NCI-H510A (cell line): ENCODE measurements at regions not wholly inside any gene's neighbourhood (a gene's known extent, or its start where the extent isn't known, plus 50 kb on each side); places are given as distances from the start of the nearest gene placed in this dataset.

Experiments
- DNase-seq: peaks from one replicate; lab custom pipeline; 2025; lab: John Stamatoyannopoulos, UW

GRCh38 chr10:2439983-2440382 lies 627.4 kb upstream of the PFKP start:
- no peak for DNase-seq

- DNase-seq: no peak
Observed at GRCh38 chr10:2439000-2439399, 628.3 kb upstream of the PFKP start.

DNA sequence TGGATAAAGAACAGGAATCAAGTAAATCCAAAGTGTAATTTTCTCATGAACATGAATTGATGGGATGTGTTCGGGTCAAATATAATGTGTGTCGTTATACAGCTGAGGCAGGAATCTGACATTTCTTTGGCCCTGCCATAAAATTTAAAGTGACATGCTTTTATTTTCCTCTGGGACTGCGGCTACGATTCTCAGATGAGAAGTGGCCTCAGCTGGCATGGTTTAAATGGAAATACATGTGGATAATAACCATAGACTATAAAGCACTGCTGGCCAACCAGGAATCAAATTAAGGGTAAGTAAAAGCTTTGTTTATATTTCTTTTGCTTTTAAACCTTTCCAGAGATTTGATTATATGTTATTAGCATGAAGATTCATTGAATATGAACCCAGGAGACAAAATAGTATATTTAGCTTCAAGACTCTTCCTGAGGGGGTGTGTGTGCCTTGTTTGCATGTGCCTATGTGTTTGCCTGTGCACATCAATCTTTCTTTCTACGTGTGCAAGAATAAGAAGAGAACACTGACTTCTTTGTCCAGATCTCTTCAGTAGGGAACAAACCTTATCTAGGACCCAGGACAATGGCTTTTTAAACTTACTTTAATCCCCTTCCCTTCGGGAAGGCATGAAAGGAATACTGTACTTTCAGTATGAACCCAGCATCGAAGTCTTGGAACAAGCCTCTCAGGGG lies 629.0 kb upstream of the PFKP start:
- DNase-seq: no peak

GRCh38 chr10:2436933-2437332 lies 630.4 kb upstream of the PFKP start:
- DNase-seq: no peak

GRCh38 chr10:2431961-2432360 lies 635.4 kb upstream of the PFKP start:
- no peak for DNase-seq

DNA sequence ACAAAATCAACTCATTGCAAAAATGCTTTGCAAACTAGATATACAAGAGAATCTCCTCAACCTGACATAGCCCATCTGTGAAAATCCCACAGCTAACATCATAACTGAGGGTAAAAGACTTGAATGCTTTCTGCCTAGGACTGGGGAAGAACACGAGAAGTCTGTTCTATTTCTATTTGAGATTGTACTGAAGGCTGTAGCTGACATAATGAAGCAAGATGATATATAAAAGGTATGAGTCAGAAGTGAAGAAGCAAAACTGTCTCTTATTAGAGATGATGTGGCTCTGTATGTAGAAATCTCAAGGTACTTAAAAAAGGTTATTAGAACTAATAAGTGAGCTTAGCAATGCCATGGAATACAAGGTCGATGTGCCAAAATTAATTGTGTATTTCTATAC lies 639.9 kb upstream of the PFKP start:
- DNase-seq: no peak

GRCh38 chr10:2425320-2425719 lies 642.0 kb upstream of the PFKP start:
- DNase-seq: no peak

DNA sequence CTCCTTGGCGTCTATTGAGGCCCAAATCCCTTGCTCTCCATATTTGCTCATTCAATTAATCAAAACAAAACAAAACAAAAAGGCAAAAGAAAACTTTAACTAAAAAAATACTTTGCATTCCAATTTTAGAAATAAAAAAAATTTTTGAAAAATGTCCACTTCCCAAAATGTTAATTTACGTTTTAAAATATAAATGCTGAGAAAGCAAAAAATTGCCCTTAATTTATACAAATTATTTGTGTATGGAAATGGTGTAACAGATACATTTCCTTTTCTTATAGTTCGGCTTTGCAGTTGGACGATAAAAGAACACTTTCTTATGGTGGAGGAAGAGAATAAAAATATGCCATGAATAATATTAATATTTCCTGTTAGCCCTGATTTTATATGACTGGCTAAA lies 652.8 kb upstream of the PFKP start:
- DNase-seq: no peak

- no peak for DNase-seq
Observed at GRCh38 chr10:2414039-2414438, 653.3 kb upstream of the PFKP start.

DNA sequence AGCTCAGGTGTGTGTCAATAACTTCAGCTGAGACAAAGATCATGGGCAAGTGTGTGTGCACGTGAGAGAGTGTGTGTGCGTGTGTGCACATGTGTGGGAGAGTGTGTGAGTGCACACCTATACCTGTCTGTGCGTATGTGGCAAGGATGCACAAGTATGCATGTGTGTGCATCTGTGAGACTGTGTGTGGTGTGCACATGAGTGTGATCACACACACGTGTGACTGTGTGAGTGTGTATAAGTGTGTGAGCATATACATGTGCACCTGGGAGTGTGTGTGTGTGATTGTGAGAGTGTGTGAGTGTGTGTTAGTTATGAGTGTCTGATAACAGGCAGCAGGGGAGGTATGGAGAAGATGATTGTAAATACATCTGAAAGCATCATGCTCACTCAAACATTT lies 657.3 kb upstream of the PFKP start:
- no peak for DNase-seq

GRCh38 chr10:2401459-2401858 lies 664.1 kb upstream of the ADARB2 start:
- DNase-seq: no peak

DNA sequence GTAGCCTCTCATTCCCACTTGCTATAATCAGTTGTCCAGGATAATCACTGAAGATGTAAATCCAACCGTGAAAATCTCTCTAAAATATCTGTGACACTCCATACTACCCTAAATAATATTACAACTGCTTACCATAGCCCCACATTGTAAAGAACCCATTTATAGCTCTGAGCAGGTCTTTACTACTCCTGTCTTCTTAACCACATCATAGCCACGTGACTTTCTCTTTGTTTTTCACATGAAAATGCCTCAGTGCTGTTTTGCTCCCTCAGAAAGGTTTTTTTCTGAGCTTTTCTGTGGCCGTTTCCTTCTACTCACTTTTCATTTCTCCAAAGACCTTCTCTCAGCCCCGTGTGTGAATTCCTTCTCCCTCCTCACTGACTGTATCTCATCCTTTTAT lies 662.2 kb upstream of the ADARB2 start:
- no peak for DNase-seq

GRCh38 chr10:2392145-2392812 lies 655.0 kb upstream of the ADARB2 start:
- no peak for DNase-seq

DNA sequence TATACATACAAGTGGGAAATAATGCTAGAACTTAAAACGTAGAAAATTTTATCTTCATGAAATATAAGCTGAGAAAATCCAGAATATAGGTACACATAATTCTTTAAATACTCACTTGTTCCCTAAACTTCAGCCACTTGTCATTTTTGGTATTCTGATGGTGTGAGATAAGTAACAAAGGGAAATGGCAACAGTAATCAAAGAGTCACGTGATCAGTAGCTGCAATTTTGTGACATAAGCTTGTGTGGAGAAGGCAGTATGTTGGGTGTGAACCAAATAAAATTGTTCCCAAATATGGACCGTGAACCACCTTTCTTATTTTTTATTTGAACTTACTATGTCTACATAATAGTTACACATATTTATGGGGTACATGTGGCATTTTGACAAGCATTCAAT lies 650.3 kb upstream of the ADARB2 start:
- no peak for DNase-seq

DNA sequence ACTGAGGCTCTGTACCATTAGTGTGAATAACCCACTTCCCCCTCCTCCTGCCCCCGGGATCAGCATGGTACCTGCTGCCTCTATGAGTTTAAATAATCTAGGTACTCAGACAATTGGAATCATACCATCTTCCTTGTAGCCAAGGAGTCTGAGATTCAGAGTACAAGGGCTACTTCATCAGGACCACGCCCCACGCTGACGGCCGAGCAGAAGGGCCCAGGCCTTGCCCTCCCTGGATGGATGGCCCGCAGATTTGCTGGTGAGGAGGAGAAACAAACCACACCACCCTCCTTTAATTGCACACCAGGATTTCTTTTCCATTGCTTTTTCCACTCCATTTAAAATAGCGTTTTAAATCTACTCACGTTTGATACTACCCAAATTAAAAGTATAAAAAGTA lies 649.9 kb upstream of the ADARB2 start:
- no peak for DNase-seq

- no peak for DNase-seq
Observed at GRCh38 chr10:2380218-2380617, 642.9 kb upstream of the ADARB2 start.

DNA sequence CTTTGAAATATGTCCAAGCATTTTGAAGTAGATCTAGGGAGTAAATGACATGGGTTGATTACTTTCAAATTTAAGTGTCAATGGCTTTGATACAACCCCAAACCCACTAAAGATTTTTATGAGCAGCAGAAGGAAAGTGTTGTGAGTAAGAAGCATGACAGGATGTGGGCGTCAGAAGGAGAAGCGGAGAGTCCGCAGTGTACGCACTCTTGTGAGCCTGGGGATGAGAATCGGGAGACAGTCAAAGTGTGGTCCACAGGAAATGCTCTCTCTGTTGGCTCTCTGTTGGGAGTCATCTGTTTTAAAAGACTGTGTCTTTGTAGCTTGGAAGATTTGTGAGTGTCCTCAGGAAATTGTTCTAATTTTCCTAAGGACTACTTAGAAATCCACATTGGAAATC lies 629.8 kb upstream of the ADARB2 start:
- no peak for DNase-seq

DNA sequence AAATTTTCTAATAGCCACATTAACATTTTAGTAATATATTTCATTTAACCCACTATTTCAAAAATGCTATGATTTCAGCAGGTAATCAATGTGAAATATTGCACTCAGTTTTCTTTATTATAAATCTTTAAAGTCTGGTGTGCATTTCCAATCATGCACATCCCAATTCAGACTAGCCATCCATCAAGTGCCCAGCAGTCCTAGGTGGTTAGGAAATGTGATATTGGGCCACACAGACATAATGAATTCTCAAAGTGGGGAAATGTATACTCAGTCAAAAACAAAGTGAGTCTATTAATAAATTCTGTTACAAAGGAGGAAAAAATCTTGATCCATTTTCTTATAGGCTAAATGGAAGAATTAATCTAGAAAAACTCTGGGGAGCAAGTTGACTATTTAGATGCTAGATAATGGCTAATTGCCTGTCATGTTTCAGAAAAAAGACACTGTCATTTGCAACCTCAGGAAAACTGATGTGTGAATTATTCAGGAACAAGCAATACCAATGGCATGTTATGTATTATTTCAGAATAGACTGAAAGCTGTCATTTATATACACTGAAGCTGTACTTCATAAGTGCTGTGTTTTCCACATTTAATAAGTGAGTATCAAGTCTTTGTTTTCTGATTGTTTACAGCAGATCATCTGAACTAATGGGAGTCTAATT lies 629.1 kb upstream of the ADARB2 start:
- no peak for DNase-seq

DNA sequence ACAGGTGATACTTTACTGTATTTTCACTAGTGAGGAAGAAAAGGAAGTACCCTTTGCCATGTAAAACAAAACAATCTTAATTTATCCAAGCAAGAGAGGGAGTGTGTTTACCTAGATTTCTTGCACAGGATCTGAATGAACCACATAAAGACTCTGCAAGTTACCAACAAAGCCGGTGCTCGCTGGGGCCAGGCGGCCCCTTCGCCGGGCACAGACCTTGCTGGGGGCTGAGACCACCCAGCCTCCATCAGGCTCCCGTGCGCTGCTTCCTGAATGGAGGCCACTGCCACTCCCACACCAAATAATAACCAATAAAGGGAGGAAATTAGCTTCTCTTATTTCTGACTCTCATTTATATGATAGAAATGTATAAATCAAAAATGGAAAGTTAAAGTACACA lies 625.0 kb upstream of the ADARB2 start:
- no peak for DNase-seq

DNA sequence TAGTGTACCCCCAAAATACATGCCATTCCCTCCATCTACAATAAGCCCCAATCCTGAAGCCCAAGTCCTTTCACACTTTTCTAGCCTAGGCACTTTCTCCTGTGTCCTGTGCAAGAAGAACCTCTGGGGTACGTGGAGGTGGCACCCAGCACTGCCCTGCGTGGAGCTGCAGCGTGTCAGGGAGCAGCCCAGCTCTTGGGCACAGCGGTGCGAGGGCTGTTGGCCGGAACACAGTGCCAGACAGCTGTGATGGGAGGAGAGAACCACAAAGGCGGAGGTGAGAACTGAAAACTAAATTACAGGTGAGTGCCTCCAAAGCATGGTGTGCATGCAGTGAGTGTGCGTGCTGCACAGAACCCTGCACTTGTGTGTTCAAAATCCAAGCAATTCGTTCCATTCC lies 621.3 kb upstream of the ADARB2 start:
- no peak for DNase-seq

- DNase-seq: no peak
Observed at GRCh38 chr10:2356670-2357069, 619.3 kb upstream of the ADARB2 start.

DNA sequence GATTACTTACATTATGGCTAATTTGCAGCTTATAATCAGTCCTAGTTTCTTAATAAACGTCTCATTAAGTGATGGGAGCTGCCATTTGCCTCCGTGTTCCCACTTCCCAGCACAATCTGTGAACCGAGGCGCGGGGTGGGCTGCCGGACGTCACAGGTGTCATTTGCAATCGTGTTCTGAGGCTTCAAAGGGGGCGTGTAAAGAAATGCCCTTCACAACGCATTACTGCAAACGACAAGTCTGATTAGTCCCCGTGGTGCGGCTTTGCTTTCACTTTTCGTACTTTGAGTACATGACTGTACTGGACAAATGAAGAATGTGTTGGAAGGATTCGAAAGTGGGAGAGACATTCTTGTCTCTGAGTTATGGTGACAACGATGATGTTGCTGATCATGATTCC lies 614.2 kb upstream of the ADARB2 start:
- DNase-seq: no peak

GRCh38 chr10:2342206-2342605 lies 604.9 kb upstream of the ADARB2 start:
- no peak for DNase-seq
